ENCODE measurements at regions not wholly inside any gene's neighbourhood (a gene's known extent, or its start where the extent isn't known, plus 50 kb on each side); places are given as distances from the start of the nearest gene placed in this dataset.
"Not testable (repeated sequence)": the region's sequence is repeated elsewhere in the genome, so short reads cannot be mapped to it uniquely, and the experiment has no call there.

DNA sequence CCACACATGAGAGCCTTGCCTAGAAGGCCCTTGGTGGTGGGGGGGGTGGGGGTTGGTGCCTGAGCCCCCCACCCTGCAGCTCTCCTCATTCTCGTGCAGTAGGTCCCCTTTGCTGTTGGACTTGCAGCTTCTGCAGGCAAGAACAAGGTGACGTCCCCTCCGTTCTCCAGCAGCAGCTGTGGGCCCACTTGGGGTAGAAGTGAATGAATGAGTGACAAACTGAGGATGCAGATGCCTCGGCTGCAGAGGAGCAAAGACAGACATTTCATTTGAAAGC is 88.6 kb upstream of the CTDP1 start:
- intact Hi-C loops (cut with DNase I): no loop called here
- ATAC-seq: no peak
- no peak for DNase-seq (ENCODE audit: missing footprints)

DNA sequence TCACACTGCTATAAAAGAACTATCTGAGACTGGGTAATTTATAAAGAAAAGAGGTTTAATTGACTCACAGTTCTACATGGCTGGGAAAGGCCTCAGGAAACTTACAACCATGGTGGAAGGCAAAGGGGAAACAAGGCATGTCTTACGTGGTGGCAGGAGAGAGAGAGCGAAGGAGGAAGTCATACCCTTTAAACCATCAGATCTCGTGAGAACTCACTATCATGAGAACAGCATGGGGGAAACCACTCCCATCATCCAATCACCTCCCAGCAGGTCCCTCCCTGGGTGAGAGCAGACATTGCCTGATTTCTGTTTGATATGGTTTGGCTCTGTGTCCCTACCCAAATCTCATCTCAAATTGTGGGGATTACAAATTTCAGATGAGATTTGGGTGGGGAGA is 86.9 kb upstream of the CTDP1 start:
- intact Hi-C loops (cut with DNase I); ATAC-seq; DNase-seq (ENCODE audit: missing footprints): not testable (repeated sequence)

DNA sequence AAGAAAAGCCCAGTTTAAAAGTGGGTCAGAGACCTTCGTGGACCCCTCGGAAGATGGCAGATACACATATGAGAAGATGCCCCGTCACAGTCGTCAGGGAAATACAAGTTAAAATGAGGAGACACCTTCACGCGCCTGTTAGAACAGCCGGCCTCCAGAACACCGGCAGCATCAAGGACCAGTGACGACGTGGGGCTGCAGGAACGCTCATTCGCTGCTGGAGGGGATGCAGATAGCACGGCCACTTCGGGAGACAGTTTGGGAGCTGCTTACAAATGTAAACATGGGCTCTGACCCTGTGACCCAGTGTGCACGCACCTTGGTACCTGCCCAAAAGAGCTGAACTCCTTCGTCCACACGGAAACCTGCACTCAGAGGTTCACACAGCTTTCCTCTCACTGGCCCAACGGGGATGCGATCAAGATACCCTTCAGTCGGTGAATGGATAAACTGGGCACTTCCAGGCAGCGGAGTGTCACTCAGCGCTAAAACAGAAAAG is 83.7 kb upstream of the CTDP1 start:
- DNase-seq (ENCODE audit: missing footprints): peak; percentile 45
- no peak for ATAC-seq
- intact Hi-C loops (cut with DNase I): no loop called here

DNA sequence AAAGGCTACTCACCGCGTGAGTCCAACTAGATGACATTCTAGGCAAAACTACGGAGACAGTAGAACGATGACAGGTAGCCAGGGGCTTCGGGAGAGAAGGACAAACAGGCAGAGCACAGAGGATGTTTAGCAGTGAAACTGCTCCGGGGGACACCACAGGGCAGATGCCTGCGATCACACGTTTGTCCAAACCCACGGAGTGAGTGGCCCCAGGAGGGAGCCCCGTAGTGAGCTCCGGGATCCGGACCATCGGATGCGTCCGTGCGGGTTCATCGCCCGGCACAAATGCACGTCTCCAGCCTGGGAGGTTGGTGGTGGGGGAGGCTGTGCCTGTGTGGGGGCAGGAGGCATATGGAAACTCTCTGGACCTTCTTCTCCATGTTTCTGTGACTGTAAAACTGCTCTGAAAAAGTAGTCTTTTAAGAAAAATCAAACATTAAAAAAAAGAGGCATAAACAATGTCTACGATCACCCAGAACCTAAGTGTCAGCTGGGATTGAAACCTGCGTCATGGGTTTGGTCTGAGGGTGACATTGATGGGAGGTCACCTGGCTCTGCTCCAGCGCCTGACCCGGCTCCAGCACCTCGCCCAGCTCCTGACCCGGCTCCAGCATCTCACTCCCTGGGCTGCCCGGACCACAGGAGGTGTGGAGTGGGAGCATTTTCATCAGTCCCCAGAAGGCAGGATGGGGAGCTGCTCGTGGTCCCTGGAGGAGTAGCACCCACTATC is 83.0 kb upstream of the CTDP1 start:
- peak; percentile 47 for DNase-seq (ENCODE audit: missing footprints)
- intact Hi-C loops (cut with DNase I): no loop called here
- no peak for ATAC-seq

DNA sequence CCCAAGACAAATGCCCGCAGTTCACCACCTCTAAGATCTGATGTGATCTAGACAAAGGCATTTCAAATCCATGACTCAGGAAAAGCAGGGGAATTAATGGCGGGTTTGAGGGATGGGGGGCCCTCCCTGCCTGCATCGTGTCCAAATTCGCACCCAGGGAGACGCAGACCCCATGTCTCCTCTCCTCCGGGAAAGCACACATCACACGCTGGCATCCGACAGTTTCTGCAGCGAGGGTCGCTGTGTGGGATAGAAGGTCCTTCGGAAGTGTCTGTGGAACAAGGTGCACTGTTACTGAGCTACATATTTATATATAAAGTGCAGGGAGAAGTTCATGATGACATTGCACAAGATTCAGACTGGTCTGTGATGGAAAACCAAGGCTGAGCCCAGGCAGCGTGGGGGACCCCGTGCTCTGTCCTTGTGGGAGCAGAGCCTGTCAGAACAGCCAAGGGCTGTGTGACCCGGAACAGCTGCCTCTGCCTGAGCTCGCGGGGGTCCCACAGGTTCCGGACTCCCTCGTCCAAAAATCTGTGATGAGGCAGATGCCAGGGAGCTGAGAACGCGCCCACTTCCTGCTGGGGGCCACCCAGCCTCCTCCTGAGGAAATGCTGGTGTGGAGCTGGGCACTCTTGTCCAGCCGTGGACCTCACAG is 82.3 kb upstream of the CTDP1 start:
- DNase-seq (ENCODE audit: missing footprints) (no peak), ATAC-seq (no peak)
- intact Hi-C loops (cut with DNase I): no loop called here

DNA sequence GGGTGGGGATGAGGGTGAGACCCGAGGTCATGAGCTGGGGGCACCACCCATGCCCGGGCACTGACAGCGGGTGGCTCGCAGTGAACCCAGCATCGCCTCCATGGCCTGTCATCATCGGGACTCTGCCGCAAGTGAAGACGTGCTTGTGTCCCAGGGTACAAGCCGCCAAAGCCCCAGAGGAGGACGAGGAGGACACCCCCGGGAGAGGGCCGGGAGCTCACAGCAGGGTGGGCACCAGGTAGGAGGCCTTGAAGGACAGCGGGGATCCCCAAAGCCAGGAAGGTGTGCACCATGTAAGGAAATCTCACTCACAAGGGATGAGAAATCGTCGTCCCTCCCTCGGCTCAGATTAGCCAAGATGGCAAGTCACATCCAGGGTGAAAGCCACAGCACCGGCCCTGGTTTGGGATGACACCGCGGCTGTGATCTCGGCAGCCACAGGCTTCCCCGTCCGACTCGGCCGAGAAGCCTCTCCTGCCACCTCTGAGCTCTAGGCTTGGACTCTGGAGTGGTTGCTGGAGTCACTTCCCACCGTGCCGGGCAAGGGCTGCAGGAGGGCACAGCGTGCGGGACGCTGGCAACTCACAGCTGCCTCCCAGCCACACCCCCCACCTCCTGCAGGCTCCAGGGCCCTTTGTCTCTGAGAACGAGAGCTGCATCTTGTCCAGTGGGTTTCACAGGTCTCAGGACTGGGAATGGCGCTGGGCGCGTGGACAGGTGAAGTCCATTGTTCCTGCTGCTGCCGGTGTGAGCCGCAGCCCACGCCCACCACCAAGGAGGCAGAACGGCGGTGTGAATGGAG is 81.6 kb upstream of the CTDP1 start:
- peak; percentile 61 for DNase-seq (ENCODE audit: missing footprints)
- intact Hi-C loops (cut with DNase I): no loop called here
- ATAC-seq: no peak

DNA sequence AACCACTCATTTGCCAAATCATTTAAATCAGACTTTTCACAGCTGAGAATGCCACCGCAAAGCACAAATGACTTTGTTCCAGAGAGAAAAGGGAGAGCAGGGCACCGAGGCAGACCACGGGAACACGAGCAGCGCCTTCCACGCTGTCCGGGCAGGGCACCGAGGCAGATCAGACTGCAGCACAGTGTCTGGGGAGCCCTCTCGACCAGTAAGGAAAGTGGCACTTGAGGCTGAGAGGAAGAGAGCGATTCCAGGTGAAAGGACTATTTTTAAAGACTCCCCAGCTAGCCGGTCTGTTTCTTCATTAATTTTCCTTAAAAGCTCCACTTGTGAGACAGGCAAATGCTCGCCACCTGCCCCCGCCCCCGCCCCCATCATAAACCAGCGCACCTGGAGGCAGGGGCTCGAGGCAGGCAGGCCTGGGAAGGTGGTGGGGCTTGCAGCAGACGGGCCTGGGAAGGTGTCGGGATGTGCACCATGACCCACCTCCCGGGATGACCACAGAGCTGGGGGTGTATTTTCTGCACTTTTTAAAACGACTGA is 80.9 kb upstream of the CTDP1 start:
- no peak for ATAC-seq
- intact Hi-C loops (cut with DNase I): no loop called here
- no peak for DNase-seq (ENCODE audit: missing footprints)

DNA sequence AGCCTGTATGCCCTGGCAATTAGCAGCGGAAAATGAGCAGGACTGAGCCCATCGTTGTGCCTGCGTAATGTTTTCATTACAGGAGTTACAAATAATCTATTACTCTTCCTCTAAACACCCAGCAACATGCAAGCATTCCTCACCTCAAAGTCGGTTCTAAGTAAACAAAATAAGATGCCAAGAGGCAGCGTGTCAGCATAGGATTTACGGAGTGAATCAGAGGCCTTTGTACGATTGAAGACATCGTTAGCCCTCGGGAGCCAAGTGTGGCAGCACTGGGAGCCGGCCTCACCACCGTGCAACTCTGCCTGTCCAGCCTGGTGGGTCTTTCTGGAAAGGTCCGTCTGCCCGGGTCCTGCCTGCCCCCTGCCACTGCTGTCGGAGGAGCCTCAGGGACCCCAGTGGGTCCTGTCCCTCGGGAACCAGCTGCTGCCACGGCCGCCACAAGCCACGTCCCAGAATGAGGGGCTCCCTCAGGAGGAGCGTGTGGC is 80.1 kb upstream of the CTDP1 start:
- no peak for ATAC-seq
- no peak for DNase-seq (ENCODE audit: missing footprints)
- intact Hi-C loops (cut with DNase I): no loop called here

DNA sequence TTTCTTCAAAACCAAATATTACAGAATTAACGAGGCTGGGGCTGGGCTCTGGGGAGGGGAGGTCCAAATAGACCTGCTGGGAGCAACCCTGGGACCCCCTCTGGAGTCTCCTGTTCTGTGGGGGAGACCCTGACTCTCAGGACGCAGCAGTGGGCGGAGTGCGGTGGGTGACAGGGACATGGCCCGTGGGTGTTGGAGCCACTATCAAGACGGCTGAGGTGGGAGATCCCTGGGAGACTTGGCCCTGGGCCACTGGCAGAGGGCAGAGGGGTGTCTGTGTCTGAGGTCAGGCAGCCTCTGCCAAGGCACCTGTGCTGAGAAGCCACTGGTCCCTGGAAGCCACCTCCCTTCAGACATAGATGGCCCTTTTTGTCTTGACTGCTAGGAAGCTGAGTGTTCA is 79.5 kb upstream of the CTDP1 start:
- ATAC-seq (no peak), DNase-seq (ENCODE audit: missing footprints) (no peak)
- intact Hi-C loops (cut with DNase I): no loop called here

DNA sequence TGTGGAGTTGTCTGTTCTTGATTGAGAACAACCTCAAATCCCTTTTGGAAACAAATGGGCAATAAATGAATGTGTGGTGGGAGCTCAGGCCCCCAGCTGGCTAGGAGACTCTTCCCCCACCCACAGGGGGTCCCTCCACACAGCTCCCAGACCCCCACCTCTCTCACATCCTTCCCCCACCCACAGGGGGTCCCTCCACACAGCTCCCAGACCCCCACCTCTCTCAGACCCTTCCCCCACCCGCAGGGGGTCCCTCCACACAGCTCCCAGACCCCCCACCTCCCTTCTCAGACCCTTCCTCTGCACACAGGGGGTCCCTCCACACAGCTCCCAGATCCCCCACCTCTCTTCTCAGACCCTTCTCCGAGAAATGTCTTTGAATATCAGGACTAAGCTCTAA is 79.0 kb upstream of the CTDP1 start:
- intact Hi-C loops (cut with DNase I): no loop called here

DNA sequence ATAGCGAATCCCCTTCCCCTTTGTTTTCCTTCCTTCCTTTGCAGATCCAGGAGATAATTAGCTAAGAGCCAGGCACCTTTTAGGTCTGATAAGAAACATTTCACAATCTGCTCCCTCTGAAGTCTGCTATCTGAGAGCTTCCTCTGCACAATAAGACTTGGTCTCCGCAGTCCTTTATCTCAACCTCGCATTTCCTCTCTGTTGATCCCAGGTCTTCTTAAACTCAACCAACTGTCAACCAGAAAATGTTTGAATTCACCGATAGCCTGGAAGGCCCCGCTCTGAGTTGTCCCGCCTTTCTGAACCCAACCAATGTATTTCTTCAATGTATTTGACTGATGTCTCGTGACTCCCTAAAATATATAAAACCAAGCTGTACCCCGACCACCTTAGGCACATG is 78.4 kb upstream of the CTDP1 start:
- no peak for DNase-seq (ENCODE audit: missing footprints)
- intact Hi-C loops (cut with DNase I): no loop called here
- ATAC-seq: no peak

More for the DNA sequence above, 79.0 kb upstream of the CTDP1 start:
- ATAC-seq (no peak), DNase-seq (ENCODE audit: missing footprints) (no peak)

DNA sequence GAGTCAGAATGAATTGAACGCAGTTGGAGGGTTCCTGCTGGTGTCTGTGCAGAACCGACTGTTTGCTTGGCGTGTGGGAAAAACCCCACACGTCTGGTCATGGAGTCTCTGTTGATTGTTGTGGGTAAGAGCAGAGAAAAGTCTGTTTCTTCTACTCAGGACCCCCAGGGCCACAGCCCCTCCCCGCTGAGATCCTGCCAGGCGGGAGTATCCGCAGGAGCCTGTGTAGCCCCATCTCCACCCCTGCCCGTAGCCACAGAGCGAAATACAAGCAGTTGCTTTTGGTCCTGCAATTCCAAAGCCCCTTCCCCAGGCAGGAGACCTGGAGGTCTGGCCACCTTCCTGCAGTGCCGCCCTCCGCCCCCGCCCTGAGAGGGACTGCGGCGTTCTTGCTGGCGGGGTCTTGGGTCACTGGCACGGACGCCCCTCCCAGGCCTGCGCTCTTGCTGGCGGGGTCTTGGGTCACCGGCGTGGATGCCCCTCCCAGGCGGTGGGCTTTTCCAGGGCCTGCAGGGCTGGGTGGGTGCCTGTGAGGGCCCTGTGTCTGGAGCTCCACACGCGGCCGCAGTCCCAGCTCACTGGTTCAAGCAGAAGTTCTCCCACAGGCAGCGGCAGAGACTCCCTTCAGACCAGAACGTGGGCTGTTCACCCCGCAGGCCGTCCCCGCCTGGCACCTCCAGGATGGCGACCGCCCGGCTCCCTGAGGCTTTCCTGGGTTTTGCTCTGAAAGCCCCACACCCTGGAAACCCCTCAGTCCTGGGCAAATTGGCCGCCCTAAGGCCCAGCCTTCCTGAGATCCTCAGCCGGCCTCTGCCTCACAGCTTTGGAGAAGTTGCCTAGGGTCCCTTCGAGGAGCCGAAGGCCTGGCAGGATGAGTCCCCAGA is 76.0 kb upstream of the CTDP1 start:
- ATAC-seq (no peak), DNase-seq (ENCODE audit: missing footprints) (peak; percentile 48)
- intact Hi-C loops (cut with DNase I): no loop called here

DNA sequence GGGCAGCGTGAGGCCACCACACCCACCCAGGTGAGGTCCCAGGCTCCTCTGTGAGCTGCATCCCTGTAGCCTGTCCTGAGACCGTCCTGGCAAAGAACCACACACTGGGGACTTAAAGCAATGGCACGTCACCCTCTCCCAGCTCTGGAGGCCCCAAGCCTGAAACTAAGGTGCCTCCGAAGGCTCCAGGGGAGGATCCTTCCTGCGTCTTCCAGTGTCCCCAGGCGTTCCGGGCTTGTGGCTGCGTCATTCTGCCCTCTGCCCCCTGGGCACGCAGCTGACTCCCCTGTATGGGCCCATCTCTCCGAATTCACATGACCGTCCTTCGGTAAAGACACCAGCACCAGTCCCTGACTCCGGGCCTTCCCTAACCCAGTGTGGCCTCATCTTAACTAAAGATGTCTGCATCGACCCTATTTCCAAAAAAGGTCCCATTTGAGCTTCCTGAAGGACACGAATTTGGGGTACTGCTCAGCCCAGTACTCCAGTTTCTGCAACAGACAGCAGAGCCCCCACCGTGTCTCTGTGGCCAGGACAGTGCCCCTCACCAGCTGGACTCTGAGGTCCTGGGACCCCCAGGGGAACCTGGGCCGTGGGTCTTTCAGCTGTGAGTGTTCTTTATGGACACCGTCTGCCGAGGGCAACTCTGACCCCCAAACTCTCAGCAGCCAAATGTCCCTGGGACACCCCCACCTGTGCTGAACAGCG is 75.2 kb upstream of the CTDP1 start:
- DNase-seq (ENCODE audit: missing footprints) (no peak), ATAC-seq (no peak)
- intact Hi-C loops (cut with DNase I): no loop called here

DNA sequence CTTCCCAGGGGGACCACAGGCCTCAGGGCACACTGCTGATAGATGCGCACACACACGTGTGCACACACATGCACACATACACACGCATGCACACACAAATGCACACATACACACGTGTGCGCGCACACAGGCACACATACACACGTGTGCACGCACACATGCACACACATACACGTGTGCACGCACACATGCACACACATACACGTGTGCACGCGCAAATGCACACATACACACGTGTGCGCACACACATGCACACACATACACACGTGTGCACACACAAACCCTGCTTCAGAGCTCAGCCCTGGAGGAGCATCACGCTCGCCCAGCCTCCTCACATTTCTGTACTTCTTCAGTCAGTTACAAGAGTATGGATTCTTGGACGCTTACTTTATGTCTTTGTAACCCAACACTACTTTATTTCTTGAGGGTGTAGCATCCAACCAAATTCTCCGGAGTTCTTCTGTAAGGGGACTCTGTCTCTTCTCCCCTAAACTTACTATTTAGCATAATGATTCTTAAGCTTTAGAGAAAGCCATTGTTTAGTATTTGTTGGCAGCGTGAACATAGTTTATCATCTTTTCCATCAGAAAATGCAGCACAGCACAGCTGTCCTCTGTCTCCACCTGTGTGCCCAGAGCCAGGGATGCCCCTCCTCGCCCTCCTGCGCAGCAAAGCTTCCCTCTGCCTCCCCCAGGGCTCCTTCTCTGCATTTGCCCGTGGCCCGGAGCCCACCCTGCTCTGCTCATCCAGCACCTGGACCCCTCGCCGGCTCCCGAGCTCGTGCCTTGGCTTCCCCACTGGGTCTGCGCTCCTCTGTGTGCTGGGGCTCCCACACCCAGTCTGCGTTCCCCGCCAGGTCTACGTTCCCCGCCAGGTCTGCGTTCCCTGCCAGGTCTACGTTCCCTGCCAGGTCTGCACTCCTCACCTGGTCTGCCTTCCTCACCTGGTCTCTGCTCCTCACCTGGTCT is 74.4 kb upstream of the CTDP1 start:
- no peak for ATAC-seq
- intact Hi-C loops (cut with DNase I): no loop called here
- no peak for DNase-seq (ENCODE audit: missing footprints)

DNA sequence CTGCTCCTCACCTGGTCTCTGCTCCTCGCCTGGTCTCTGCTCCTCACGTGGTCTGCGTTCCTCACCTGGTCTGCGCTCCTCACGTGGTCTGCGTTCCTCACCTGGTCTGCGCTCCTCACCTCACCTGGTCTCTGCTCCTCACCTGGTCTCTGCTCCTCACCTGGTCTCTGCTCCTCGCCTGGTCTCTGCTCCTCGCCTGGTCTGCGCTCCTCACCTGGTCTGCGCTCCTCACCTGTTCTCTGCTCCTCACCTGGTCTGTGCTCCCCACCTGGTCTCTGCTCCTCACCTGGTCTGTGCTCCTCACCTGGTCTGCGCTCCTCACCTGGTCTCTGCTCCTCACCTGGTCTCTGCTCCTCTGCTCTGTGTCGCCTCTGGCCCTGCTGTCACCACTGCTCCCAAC is 73.5 kb upstream of the CTDP1 start:
- intact Hi-C loops (cut with DNase I); DNase-seq (ENCODE audit: missing footprints); ATAC-seq: not testable (repeated sequence)

DNA sequence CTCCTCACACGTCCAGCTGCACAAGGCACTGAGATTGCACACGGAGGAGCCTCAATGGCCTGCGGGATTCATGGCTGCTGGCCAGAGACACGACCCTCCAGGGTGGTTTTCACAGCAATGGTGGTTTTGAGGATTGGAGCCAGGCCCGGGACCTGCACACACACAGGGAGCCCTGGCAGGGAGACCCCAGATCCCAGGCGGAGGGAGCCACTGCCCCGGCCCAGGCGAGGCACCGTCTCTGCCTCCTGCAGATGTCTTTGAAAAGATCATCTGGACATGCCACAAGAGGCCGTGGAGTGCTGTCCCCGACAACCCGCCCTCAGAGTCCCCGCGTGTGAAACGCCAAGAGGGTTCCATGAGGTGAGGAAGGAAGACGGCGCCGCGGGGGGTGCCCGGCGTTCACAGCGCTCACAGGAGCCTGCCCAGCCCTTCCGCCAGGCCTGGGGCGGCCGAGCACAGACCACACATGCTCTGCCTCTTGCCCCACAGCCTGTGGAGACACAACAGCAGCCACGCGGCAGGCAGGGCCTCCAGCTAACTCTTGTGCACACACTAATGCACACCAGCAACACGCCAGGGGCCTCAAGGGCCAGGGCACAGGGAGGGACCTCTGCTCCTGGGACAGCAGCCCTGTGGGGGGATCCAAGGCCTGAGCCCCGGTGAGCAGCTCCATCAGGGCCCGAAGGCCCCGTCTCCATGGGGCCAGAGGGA is 72.8 kb upstream of the CTDP1 start:
- no peak for DNase-seq (ENCODE audit: missing footprints)
- intact Hi-C loops (cut with DNase I): no loop called here
- ATAC-seq: no peak
